ENCODE measurements at regions not wholly inside any gene's neighbourhood (a gene's known extent, or its start where the extent isn't known, plus 50 kb on each side); places are given as distances from the start of the nearest gene placed in this dataset.

GRCh38 chr12:90244232-90244631 lies 535.6 kb upstream of the ATP2B1 start:
- TF ChIP-seq CTCF (IDR thresholded peaks at IDR 0.05) = no peak
- TF ChIP-seq POLR2AphosphoS5 (IDR thresholded peaks at IDR 0.05) = no peak
- no peak for TF ChIP-seq POLR2A (IDR thresholded peaks at IDR 0.05)

Measured in sigmoid colon (tissue), 4 donors.